Posterior vena cava (tissue), 2 donors: ENCODE measurements at regions not wholly inside any gene's neighbourhood (a gene's known extent, or its start where the extent isn't known, plus 50 kb on each side); places are given as distances from the start of the nearest gene placed in this dataset.

Experiments
- DNase-seq: peaks from one replicate; pipeline ENCODE4 v3.0.0-alpha.2; 2020; ENCODE audit warnings: low spot score
- intact Hi-C, 2 donors: fragments of 100-400 bp; cut with DNase I; formaldehyde crosslinking; loops; one replicate each; pipeline versions ENCODE4 v1.14.1 to v1.14.2; 2022 to 2023
- donor health status: DM: yes; HTN: yes; CAD: no.
- donor health status: DM: yes; HTN: yes; CAD: no.

DNA sequence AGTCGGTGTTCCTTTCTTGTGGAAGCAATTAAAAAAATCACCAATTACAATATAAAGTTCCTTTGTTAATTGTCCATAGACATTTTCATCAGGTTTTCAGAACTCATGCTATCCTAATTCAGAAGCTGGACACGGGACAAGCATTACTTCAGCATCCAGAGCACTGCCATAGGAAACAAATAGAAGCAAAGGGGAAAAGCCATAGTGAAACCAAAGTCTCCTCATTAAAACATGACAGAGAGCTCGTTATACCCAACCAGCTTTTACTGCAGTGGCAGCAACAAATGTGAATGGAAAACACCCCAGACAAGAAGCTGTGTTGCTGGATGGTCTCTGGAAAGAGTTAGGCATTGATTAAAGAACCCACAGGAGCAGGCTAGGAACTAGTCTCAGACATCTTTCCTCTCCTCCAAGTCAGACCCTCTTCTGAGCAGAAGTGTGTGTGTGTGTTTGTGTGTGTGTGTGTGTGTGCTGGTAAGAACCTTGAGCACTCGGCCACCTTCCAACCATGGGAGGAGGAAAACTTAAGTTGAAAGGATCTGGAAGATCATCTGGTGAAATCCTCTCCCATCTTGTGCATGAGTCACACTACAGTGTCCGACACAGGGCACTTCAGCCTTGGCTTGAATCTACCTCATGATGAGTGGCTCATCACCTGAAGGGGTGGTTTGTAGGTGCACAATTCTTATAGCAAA lies 162.6 kb upstream of the ADAMTS16 start:
- DNase-seq: no peak
- intact Hi-C loops: no loop called here

DNA sequence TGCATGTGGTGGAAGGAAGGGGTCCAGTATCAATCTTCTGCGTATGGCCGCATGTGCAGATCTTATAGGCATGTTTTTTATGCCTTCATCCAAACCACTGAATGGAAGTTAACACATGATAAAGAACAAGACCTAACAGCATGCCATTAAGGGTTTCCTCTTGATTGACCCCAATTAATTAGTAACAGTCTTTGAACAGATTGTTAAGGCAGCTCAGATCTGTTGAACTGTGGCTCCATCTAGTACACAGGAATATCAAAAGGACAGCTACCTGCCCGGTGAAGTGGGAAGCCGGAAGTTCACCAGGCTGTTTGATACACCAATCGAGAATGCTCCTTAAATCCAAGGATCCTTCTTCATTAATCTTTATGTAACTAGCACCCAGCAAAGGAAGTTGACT lies 159.9 kb upstream of the ADAMTS16 start:
- DNase-seq: no peak
- intact Hi-C loops: no loop called here

DNA sequence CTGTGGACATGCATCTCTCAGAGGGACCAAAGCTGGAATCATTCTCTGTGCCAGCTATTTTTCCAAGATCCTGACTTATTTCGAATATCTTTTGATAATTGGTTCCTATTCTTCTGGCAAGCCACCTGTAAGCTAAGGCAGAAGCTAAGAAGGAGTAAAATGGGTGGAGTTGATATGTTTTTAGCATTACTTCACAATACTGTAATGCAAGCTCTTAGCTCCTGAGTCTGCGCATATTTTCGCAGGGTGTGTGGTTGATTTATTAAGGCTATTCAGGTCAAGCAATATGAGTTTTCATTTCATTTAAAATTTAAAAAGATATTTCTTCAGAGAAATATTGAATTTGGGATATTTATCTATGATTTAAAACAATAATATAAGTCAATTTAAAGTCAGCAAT lies 158.5 kb upstream of the ADAMTS16 start:
- no peak for DNase-seq

DNA sequence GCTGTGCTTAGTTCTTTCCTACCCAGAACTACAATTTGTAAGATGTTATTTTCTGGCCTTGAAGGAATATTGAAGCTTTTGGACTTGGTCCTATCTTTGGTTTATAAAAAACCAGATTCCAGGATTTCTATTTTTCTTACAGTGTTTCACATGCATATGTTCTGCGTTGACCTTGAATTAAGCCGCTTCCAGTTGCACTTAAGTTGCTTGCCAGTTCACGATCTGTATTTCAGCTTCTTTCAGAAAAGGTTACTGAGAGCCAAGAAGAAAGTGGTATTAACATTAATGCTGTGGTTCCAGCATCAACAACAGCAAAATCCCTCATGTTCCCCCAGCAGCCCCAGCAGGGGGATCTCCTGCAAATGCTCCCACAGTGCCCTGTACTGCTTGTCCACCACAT lies 156.4 kb upstream of the ADAMTS16 start:
- intact Hi-C loops: no loop called here
- DNase-seq: peak; percentile 58

More for the DNA sequence above, 158.5 kb upstream of the ADAMTS16 start:
- intact Hi-C loops: no loop called here

DNA sequence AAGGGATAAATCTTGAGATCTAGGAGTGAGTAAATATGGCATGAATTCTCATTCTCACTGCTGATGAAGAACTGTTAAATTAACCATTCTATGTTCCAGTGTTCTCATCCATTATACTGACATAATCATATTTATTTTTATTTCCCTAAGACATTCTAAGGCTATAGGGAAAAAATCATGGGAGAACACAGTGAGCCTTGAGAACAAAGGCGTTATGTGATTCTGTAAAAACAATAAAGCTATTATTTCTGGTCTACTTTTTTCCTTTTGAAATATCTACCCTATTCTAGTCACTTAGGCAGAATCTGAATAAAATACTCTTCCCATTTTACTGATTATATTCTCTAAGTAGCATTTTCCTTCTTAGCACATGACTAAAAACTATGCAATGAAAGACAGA lies 155.7 kb upstream of the ADAMTS16 start:
- intact Hi-C loops: no loop called here
- DNase-seq: no peak

DNA sequence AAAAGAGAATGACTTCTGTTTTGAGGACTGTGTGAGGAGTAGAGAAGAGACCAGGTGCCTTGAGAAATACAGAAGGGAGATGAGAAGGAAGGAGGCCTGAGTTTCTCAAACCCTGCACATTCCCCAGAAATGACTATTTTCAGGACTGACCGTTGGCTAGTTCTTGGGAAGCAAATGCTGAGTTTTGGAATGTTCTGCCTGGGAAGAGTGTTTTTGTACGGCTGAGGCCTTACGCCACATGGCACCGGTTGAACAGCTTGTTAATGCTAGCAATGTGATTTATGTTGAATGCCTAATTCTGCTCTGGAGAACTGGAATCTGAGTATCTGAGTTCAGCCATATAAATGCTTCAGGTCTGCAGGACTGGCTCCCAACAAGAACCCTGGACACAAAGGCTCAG lies 152.7 kb upstream of the ADAMTS16 start:
- no peak for DNase-seq
- intact Hi-C loops: no loop called here

DNA sequence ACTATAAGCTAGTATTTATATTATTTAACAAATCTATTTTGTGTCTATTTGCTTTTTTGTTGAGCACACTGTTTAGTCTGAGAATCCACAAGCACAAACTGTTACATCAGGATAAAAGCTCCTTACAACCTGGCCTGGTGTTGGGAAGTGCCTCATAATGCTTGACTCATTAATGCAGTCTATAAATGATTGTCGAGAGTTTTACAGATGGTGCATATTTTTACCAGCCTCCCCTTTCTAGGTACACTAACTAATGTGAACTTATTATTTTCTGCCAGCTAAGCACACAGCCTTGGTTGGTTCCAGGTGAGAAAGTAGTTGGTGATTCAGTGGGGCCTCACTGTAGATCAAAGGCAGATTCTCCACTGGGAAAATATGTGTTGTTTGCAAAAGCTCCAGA lies 151.0 kb upstream of the ADAMTS16 start:
- intact Hi-C loops: no loop called here
- DNase-seq: no peak

DNA sequence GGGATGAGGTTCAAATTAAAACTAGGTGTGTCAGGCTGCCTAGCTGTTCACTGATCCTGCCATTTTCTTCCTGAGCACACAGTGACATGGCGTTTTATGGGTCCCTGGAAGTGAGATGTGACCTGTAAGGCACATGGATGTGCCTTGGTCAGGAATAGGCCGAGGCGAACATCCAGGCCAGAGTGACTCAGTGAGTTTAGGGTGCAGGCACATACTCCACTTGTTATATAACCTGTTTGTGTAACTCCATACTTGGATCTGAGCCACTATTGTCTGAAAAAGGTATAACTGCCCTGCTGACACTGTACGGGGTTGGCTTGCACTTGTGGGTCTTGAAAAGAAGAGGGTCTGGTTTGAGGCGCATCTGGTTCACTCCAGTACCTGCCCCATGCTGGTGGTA lies 150.1 kb upstream of the ADAMTS16 start:
- intact Hi-C loops: no loop called here
- DNase-seq: no peak

DNA sequence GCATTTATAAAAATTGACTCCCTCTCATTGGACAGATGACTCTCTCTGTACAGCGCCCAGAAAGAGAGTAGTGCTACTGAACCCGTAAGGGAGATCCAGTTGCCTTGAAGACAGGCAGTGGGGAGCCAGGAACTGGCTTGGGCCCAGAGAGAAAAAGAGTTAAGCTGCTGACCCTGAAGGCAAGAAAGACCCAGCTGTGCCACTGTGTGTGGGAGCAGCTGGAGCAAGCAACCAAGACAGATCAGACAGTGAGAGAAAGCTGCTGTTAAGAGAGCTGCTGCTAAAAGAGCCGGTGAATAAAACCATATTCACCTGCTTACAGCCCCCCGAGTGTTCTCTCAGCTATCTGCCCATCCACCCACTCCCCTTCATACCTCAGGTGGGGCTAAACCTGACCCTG lies 149.7 kb upstream of the ADAMTS16 start:
- no peak for DNase-seq
- intact Hi-C loops: no loop called here

DNA sequence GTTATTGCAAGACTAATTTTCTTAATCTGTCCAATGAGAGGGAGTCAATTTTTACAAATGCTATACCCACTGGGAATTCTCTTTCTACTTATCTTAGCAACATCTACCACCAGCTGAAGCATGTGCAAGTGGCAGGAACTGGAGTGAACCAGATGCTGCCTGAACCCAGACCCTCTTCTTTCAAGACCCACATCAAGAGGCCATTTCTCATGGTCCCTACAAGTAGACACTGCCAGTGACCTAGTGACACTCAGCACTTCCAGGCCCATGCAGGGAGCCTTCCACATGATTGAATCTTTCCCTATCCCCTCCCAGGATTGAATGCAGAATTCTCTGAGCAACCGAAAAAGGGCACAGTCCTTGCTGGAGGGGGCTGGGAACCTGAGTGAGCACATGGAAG lies 148.2 kb upstream of the ADAMTS16 start:
- intact Hi-C loops: no loop called here
- DNase-seq: no peak

DNA sequence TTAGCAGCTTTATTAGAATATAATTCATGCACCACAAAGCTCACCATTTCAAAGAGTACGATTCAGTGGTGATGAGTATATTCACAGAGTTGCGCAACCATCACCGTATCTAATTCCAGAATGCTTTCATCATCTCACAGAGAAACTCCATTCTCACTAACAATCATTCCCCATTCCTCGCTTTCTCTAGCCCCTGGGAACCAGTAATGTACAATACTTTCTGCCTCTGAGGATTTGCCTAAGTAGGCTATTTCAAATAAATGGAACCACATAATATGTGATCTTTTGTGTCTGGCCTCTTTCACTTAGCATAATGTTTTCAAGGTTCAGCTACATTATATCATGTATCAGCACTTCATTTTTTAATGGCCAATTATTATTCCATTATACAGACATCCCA lies 145.1 kb upstream of the ADAMTS16 start:
- no peak for DNase-seq
- intact Hi-C loops: no loop called here

DNA sequence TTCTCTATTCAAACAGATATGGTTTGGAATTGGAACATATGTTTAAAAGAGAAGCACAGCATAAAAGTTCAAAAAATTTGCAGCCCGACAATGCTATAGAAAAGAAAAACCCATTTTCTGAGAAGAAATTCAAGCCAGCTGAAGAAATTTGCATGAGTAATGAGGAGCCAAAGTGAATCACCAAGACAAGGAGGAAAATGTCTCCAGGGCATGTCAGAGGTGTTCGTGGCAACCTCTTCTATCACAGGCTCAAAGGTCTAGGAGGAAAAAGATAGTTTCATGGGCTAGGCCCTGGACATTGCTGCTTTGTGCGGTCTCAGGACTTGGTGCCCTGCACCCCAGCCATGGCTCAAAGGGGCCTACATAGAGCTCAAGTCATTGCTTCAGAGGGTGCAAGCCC lies 134.8 kb upstream of the ADAMTS16 start:
- intact Hi-C loops: no loop called here
- no peak for DNase-seq

DNA sequence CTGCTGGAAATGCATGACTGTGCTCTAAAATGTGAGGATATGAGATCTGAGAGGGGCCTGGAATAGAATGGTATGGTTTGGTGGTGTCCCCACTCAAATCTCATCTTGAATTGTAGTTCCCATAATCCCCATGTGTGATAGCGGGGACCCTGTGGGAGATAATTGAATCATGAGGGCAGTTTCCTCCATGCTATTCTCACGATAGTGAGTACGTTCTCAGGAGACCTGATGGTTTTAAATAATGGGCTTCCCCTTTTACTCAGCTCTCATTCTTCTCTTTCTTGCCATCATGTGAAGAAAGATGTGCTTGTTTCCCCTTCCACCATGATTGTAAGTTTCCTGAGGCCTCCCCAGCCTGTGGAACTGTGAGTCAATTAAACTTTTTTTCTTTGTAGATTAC lies 133.6 kb upstream of the ADAMTS16 start:
- intact Hi-C loops: no loop called here
- DNase-seq: no peak

DNA sequence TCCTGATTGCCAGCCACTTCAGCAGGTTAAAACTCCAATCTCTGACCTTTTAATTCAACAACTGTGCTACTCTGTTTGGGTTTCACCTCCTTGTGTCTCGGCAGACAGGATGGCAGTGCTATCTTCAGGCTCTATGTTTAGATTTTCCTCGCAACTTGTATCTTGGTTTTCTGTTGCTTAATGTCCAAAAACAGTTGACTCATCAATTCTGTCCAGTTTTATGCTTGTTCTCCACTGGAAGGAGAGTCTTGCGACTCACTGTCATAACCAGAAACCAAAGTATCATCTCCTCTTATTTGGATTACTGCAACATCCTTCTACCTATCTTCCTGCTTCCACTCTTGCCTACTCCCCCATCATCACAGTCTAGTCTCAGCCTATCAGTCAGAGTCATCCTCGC lies 130.9 kb upstream of the ADAMTS16 start:
- no peak for DNase-seq
- intact Hi-C loops: no loop called here

DNA sequence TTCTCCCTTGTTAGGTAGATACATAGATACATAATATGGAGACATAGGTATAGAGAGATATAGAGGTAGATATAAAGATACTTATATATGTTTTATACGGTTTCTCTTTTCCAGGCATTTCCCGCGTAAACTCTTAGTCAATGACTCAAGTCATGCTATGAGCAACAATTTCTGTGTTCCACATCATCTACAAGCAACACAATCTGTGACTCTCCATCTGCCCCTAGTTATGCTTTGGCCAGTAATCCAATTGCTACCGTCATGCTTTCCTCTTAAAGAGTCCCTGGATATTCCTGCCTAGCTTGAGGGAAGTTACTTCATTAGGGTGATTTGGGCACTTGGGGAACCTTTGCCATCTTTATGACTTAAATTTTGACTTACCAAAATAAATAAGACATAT lies 129.0 kb upstream of the ADAMTS16 start:
- intact Hi-C loops: no loop called here
- DNase-seq: no peak

DNA sequence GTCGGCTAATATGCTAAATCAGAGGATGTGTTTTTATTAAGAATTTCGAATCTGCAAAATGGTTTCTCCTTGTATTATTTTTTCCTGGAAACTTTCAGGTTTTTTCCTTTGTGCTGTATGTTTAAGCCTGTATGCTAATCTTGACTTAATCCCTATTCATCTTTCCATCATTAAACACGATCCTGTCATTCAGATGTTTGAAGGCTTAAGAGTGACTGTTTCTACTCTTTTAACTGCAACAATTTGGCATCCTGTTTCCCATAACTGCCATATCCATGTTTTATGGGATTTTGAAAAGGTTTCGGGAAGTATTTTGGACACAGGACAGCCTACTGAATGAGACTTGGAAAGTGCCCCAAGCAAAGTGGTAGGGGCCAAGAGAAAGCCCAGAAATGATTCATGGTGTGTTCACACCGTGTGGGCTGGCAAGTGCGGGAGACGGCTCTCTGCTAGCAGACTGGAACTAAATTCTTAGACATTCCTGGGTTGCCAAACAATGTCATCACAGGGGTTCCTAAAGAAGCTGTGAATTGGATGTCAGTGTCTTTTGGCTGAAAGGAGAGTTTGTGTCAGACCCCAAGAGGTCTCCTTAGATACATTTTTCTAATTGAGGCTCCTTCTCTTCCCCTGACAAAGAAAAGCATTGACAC lies 125.4 kb upstream of the ADAMTS16 start:
- peak; percentile 89 for DNase-seq
- intact Hi-C loops: no loop called here

DNA sequence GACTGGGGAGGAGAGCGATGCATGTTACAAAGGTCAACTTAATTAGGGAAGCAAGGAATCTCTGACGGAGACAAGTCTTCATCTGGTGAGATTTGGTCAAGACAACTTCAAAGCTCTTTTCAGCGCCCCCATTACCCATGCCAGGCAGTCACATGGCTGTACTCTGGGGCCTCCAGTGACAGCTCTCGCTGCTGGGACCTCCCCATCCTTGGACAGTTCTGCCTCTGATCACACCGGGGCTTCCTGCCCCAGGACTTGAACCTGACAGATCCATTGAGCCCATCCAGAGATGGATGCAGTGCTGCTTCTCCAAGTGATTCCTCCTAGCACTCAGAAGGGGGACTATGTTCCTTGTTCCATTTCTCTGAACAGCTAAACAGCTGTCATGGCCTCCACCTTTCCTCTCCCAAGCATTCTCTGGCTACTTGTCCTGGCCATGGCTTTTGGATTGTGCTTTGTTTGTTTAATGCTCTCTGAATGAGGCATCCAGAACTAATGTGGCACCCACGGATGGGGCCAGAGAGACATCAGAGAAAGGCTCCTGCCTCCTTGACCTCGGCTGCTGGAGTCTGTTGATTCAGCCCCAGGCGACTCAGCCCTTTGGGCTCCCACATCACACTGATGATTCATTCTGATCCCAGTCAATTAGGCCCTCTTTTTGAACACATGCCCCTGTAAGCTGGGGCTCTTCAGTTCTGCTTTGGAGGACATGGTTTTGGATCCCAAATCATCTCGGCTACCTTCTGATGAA lies 122.1 kb upstream of the ADAMTS16 start:
- intact Hi-C loops: no loop called here
- DNase-seq: peak; percentile 83

DNA sequence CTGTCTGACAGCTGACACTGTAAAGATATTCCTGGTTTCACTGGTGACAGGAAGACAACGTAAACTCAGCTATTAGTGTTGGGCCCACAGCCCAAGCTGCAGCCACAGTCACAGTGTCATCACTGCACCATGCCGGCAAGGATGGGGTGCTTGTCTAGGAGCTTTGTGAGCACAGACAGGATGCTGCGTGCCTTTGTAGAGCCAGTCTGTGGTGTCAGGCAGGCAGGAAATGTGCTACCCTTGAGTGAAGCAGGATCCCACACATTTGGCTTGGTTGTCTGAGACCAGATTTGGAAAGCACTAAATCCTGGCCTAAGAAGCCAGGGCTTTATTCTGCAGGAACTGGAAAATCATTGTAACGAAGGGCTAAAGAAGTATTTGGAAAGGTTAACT lies 121.6 kb upstream of the ADAMTS16 start:
- peak; percentile 80 for DNase-seq
- intact Hi-C loops: no loop called here

DNA sequence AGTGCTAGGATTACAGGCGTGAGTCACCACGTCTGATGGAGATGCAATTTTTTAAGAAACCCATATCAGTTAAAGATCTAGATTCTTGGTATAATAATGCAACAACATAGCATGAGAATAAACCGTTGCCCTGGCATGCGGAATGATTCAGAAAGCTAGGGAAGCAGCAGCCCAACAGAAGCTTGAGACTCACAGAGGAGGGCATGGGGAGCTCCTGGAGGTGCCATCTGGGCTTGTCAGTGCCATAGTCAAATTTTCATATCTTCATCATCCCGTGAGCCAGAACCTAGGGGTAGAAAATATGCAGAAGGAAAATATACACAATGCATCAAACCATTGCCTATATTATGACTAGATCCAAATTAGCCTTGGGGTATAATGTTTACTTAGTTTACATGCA lies 118.7 kb upstream of the ADAMTS16 start:
- DNase-seq: no peak
- intact Hi-C loops: no loop called here

DNA sequence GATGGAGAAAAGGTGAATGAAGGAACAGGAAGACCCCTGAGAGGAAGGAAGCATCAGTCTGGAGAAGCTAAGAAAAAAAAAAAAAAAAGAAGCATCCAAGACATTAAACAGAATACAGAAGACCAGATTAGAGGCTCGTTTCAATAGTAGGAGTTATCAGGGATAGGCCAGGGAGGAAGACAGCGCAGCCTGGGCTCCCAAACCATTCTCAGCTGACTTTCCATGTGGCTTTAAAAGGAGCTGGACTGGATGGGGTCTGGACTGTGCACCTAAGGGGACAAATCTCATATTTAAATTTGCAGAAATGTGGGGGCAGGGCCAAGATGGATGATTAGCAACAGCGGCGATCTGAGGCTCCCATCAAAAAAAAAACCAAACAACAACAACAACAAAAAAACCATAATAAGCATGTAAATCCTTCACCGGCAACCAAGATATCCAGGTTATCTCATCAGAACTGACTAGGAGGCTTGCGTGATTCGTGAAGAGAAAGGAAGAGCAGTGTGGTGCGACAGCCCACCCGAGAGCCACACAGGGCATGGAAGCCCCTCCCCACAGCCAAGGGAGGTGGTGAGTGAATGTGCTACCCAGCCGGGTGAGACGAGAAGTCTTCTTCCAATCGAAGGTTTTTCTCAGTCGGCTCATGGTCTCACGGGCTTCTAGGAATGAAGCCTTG lies 114.9 kb upstream of the ADAMTS16 start:
- intact Hi-C loops: no loop called here

More for the DNA sequence above, 114.9 kb upstream of the ADAMTS16 start:
- DNase-seq: no peak
